Heart left ventricle (tissue), 16 donors: ENCODE measurements at regions not wholly inside any gene's neighbourhood (a gene's known extent, or its start where the extent isn't known, plus 50 kb on each side); places are given as distances from the start of the nearest gene placed in this dataset.

ENCODE experiments used
- ATAC-seq, 4 donors: fragments of 200-7000 bp; cut with Tn5 transposase; one replicate each; pipeline ENCODE4 v1.9.1; 2020 to 2022; ENCODE audit warnings: moderate library complexity in 4 of 4, mild to moderate bottlenecking in 3 of 4, moderate number of reproducible peaks in 1 of 4
- DNase-seq, 5 donors: peaks; one replicate each; pipeline ENCODE4 v3.0.0-alpha.2; 2020
- H3K27ac ChIP-seq, 12 donors: fragments of 200-600 bp; sonication (generic) in 4 of 12; one replicate each; pipeline versions ENCODE4 v1.5.0 to v1.8.0; 2016 to 2022; ENCODE audit warnings: mild to moderate bottlenecking in 2 of 12
- H3K27me3 ChIP-seq, 9 donors: fragments of 200-600 bp; sonication (generic) in 2 of 9; one replicate each; pipeline versions ENCODE4 v1.5.1 to v1.8.0; 2016 to 2022; ENCODE audit warnings: mild to moderate bottlenecking in 3 of 9
- H3K36me3 ChIP-seq, 9 donors: fragments of 200-600 bp; sonication (generic) in 2 of 9; one replicate each; pipeline versions ENCODE4 v1.5.0 to v1.8.0; 2018 to 2022; ENCODE audit warnings: mild to moderate bottlenecking in 2 of 9
- H3K4me1 ChIP-seq, 12 donors: fragments of 200-600 bp; sonication (generic) in 4 of 12; one replicate each; pipeline versions ENCODE4 v1.5.0 to v1.8.0; 2016 to 2022; ENCODE audit warnings: mild to moderate bottlenecking in 3 of 12
- H3K4me3 ChIP-seq, 12 donors: fragments of 200-600 bp; sonication (generic) in 4 of 12; one replicate each; pipeline versions ENCODE4 v1.5.0 to v1.8.0; 2017 to 2022; ENCODE audit warnings: mild to moderate bottlenecking in 9 of 12, moderate library complexity in 4 of 12
- H3K9me3 ChIP-seq, 12 donors: fragments of 200-600 bp; sonication (generic) in 4 of 12; one replicate each; pipeline versions ENCODE4 v1.5.0 to v1.8.0; 2016 to 2022; ENCODE audit warnings: mild to moderate bottlenecking in 1 of 12
- POLR2A ChIP-seq, 2 donors: fragments of 450-650 bp; IDR thresholded peaks; one replicate each; pipeline ENCODE4 v1.6.1; 2017; ENCODE audit warnings: antibody characterized with exemption in 2 of 2, mild to moderate bottlenecking in 2 of 2, moderate library complexity in 2 of 2
- WGBS, 4 donors: extraction: QIAGEN DNeasy Blood & Tissue Kit in 2 of 4; methylation state at CpG; one replicate each; pipeline versions ENCODE4 v1.1.5 to v1.1.7; 2013 to 2018; 5-methylcytosine and 5-hydroxymethylcytosine counted together
- intact Hi-C, 10 donors: fragments of 100-400 bp; cut with DNase I; formaldehyde crosslinking; loops; one replicate each; pipeline versions ENCODE4 v1.11.1 to v1.14.2; 2022
- TF ChIP-seq, protein P1 (sequence below), 12 donors: fragments of 200-600 bp; sonication (generic) in 4 of 12; IDR thresholded peaks; one replicate each; pipeline versions ENCODE4 v1.5.0 to v1.8.0; 2018 to 2022; ENCODE audit warnings: antibody characterized with exemption in 12 of 12, mild to moderate bottlenecking in 5 of 12
- donor health status: ischemic (EF 13 %, LVEDD 7.1; RV severe dilation, severe dysfunction).
- donor health status: healthy with polysubstance abuse.
- donor health status: DM: no; HTN: yes; CAD: no.
- donor health status: DM: no; HTN: no; CAD: no.
- donor health status: ischemic (EF 25% LVEDD 6.9; RV normal size, moderate dysfunction).
- donor health status: ischemic (EF 25% LVEDD 5.7; RV mildly dilated, moderate dysfunction).
- donor health status: healthy.
- donor health status: DM: yes; HTN: yes; CAD: no.
- donor health status: ischemic (EF 35%, LVEDD 5.7; RV mildly dilated, moderate dysfunction).
- donor health status: nonischemic (EF 11% LVEDD 7.7; RV severe dilation, severe dysfunction).
- donor health status: DM: yes; HTN: yes; CAD: no.
- donor health status: PGD.
- donor health status: ischemic (EF 29% LVEDD 5.4; RV normal size, mild dysfunction).
- donor health status: nonischemic (EF 23%, LVEDD 6.1; RV moderate dilation, normal function).

DNA sequence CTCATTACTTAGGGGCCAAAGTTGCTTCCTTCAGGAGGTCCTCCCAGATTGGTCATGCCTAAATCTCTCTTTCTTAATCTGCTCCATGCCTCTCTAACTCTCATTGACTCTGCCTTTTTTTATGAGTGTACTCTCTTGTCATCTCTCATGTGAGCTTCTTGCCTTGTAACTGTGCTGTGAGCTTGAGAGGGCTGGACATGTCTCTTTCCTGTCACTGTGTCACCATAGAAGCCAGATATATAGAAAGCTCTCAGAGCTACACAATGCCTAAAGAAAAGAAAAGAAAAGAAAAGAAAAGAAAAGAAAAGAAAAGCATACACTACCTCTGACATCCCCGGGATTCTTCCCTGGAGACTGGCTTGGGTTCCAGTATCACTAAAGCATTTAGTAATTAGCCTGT, 161.5 kb upstream of the SKOR2 start:
- DNase-seq (no peak), ATAC-seq (no peak)
- no peak for TF ChIP-seq POLR2A (IDR thresholded peaks at IDR 0.05)
- TF ChIP-seq, protein P1, sequence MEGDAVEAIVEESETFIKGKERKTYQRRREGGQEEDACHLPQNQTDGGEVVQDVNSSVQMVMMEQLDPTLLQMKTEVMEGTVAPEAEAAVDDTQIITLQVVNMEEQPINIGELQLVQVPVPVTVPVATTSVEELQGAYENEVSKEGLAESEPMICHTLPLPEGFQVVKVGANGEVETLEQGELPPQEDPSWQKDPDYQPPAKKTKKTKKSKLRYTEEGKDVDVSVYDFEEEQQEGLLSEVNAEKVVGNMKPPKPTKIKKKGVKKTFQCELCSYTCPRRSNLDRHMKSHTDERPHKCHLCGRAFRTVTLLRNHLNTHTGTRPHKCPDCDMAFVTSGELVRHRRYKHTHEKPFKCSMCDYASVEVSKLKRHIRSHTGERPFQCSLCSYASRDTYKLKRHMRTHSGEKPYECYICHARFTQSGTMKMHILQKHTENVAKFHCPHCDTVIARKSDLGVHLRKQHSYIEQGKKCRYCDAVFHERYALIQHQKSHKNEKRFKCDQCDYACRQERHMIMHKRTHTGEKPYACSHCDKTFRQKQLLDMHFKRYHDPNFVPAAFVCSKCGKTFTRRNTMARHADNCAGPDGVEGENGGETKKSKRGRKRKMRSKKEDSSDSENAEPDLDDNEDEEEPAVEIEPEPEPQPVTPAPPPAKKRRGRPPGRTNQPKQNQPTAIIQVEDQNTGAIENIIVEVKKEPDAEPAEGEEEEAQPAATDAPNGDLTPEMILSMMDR (IDR thresholded peaks at IDR 0.05) = no peak
- Histone ChIP-seq H3K27ac (no peak overlapping the region), H3K4me1 (peaks cover 0 to 6% (median 0%) of the 10 kb centered on the region in 12 donors), H3K9me3 (no peaks in the 10 kb centered on the region), H3K4me3 (no peak overlapping the region), H3K36me3 (no peaks in the 10 kb centered on the region), H3K27me3 (peaks cover 0 to 21% (median 12%) of the 10 kb centered on the region in 9 donors)
- intact Hi-C loops = no loop called here
- WGBS, 4 donors = 62 to 85% (median 74%) methylated on average over 1 of the region's 1 CpG

- no peaks in the 10 kb centered on the region for H3K36me3 ChIP-seq
- intact Hi-C loops = no loop called here
- 56 to 77% (median 73%) methylated on average over 1 of the region's 1 CpG for WGBS, 4 donors
- peaks cover 0 to 9% (median 2%) of the 10 kb centered on the region in 9 donors for H3K27me3 ChIP-seq
- peaks cover 0 to 6% (median 0%) of the 10 kb centered on the region in 12 donors for H3K4me1 ChIP-seq
- H3K4me3 ChIP-seq = no peak overlapping the region
- H3K27ac ChIP-seq = no peak overlapping the region
- DNase-seq = no peak
- no peaks in the 10 kb centered on the region for H3K9me3 ChIP-seq
- TF ChIP-seq, protein P1 (IDR thresholded peaks at IDR 0.05) = no peak
- no peak for TF ChIP-seq POLR2A (IDR thresholded peaks at IDR 0.05)
- no peak for ATAC-seq
These were observed 159.7 kb upstream of the SKOR2 start for GRCh38 chr18:47411159-47411558.

DNA sequence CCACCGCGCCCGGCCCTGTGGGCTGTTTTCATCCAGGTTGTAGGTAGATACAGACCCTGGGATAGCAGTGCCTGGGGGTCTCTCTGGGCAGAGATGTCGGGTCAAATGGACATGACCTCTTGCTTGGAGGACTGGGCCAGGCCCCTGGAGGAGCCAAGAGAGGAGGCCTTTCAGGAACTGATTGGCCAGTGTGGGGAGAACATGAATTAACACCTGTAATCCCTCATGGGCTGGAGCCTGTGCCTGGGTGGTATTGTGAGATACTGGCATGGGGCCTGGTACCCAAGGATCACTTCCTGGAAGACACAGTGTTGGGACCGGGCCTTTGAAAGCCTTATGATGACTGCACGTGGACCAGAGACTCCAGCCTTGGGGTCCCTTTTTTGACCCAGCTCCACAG, 158.7 kb upstream of the SKOR2 start:
- Histone ChIP-seq H3K27ac (no peak overlapping the region), H3K27me3 (peaks cover 0 to 5% (median 0%) of the 10 kb centered on the region in 9 donors), H3K4me1 (peaks cover 0 to 6% (median 0%) of the 10 kb centered on the region in 12 donors), H3K9me3 (no peaks in the 10 kb centered on the region), H3K4me3 (no peak overlapping the region), H3K36me3 (no peaks in the 10 kb centered on the region)
- intact Hi-C loops = no loop called here
- WGBS, 4 donors = 72 to 86% (median 77%) methylated on average over 6 of the region's 6 CpGs
- no peak for DNase-seq
- TF ChIP-seq POLR2A (IDR thresholded peaks at IDR 0.05) = no peak
- TF ChIP-seq, protein P1 (IDR thresholded peaks at IDR 0.05) = no peak
- ATAC-seq = no peak

GRCh38 chr18:47409519-47409918, 158.1 kb upstream of the SKOR2 start:
- Histone ChIP-seq H3K4me3 (no peak overlapping the region), H3K9me3 (no peaks in the 10 kb centered on the region), H3K27me3 (peaks cover 0 to 4% (median 0%) of the 10 kb centered on the region in 9 donors), H3K27ac (no peak overlapping the region), H3K36me3 (no peaks in the 10 kb centered on the region), H3K4me1 (peaks cover 0 to 6% (median 0%) of the 10 kb centered on the region in 12 donors)
- no peak for TF ChIP-seq POLR2A (IDR thresholded peaks at IDR 0.05)
- TF ChIP-seq, protein P1 (IDR thresholded peaks at IDR 0.05) = no peak
- 77 to 90% (median 87%) methylated on average over 7 of the region's 7 CpGs for WGBS, 4 donors
- DNase-seq (no peak), ATAC-seq (no peak)
- intact Hi-C loops = loop anchor here in 1 of 10 donors (10.0 kb wide), 1 partner anchor 65 kb away; no protein-coding TSS in a partner anchor
